Common myeloid progenitor, CD34-positive (primary cell): ENCODE measurements at regions not wholly inside any gene's neighbourhood (a gene's known extent, or its start where the extent isn't known, plus 50 kb on each side); places are given as distances from the start of the nearest gene placed in this dataset.

Experiments used
- CTCF ChIA-PET: fragments of 350-600 bp; sonication (Branson Sonifier 250); formaldehyde crosslinking; loops from one replicate; lab custom pipeline; 2021; ENCODE audit warnings: antibody characterized with exemption; lab: Charles Lee
- POLR2A ChIA-PET: fragments of 350-600 bp; sonication (Branson Sonifier 250); formaldehyde crosslinking; loops from one replicate; lab custom pipeline; 2021; ENCODE audit warnings: antibody characterized with exemption; lab: Charles Lee
- DNase-seq, 3 donors: peaks; one replicate each; pipeline versions ENCODE4 v3.0.0 to v3.0.0-alpha.2; 2013
- H3K27ac ChIP-seq, 2 experiments: 1 replicate in 1 of 2; 2 replicates in 1 of 2; pipeline ENCODE4 v1.7.0; 2013; ENCODE audit warnings: inconsistent platforms in 2 of 2, low read length in 2 of 2, mild to moderate bottlenecking in 2 of 2, low read depth in 1 of 2, moderate library complexity in 1 of 2; ENCODE audit not compliant: severe bottlenecking in 2 of 2, insufficient read depth in 1 of 2, poor library complexity in 1 of 2
- H3K27me3 ChIP-seq, 5 experiments: replicated peaks in 2 of 5; 1 replicate in 3 of 5; 2 replicates in 2 of 5; pipeline versions ENCODE4 v1.6.1 to v1.7.0; 2013; ENCODE audit warnings: low read length in 4 of 5, mild to moderate bottlenecking in 2 of 5, moderate library complexity in 2 of 5, inconsistent platforms in 1 of 5; ENCODE audit not compliant: insufficient read depth in 5 of 5, control insufficient read depth in 4 of 5
- H3K36me3 ChIP-seq, 4 experiments: 1 replicate in 2 of 4; 2 replicates in 2 of 4; pipeline versions ENCODE4 v1.6.1 to v1.7.0; 2013; ENCODE audit warnings: low read length in 3 of 4, control low read depth in 1 of 4, mild to moderate bottlenecking in 1 of 4; ENCODE audit not compliant: control insufficient read depth in 4 of 4, insufficient read depth in 4 of 4
- H3K4me1 ChIP-seq, 4 experiments: 1 replicate in 3 of 4; 2 replicates in 1 of 4; pipeline versions ENCODE4 v1.6.1 to v1.7.1; 2013; ENCODE audit warnings: low read length in 3 of 4, mild to moderate bottlenecking in 3 of 4, control low read depth in 1 of 4, inconsistent platforms in 1 of 4, moderate library complexity in 1 of 4; ENCODE audit not compliant: control insufficient read depth in 4 of 4, insufficient read depth in 4 of 4; ENCODE audit errors: control extremely low read depth in 1 of 4
- H3K4me3 ChIP-seq, 7 experiments: 1 replicate in 4 of 7; 2 replicates in 3 of 7; pipeline versions ENCODE4 v1.5.1 to v1.7.0; 2013; ENCODE audit warnings: mild to moderate bottlenecking in 7 of 7, low read length in 6 of 7, moderate library complexity in 6 of 7, inconsistent platforms in 2 of 7, low read depth in 2 of 7, control low read depth in 1 of 7; ENCODE audit not compliant: insufficient read depth in 4 of 7, control insufficient read depth in 1 of 7; ENCODE audit errors: extremely low read depth in 1 of 7
- H3K9me3 ChIP-seq, 5 experiments: 1 replicate in 4 of 5; 2 replicates in 1 of 5; pipeline versions ENCODE4 v1.6.1 to v1.7.1; 2013; ENCODE audit warnings: low read length in 4 of 5, mild to moderate bottlenecking in 2 of 5, inconsistent platforms in 1 of 5, low read depth in 1 of 5, moderate library complexity in 1 of 5; ENCODE audit not compliant: control insufficient read depth in 4 of 5, insufficient read depth in 2 of 5; ENCODE audit errors: control extremely low read depth in 1 of 5
- WGBS: methylation state at CpG from one replicate; pipeline ENCODE4 v1.1.5; 2013; ENCODE audit not compliant: insufficient coverage; 5-methylcytosine and 5-hydroxymethylcytosine counted together

DNA sequence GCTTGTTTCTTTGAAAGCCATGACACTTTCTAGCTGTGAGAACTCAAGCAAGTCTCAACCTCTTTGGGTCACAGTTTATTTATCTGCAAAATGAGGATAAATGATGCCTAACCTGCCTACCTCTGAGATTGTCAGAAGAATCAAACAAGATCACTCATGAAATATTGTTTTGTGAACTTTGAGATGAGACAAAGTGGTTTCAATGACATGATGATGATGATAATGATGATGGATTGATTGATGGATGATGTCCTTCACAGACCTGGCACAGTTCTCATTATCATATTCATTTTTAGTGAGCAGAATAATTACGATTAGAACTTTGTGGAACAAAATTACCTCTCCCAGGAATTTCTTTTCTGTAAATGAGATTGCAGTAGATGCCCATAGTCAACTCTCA is 129.2 kb downstream of the HHIPL2 start:
- Histone ChIP-seq H3K9me3 (no peaks in the 10 kb centered on the region), H3K27me3 (no peaks in the 10 kb centered on the region), H3K4me3 (no peak overlapping the region), H3K36me3 (no peaks in the 10 kb centered on the region), H3K4me1 (peaks cover 0 to 11% (median 3%) of the 10 kb centered on the region in 4 experiments), H3K27ac (no peak overlapping the region)
- ChIA-PET POLR2A (interaction anchor here (0.8 kb wide), 1 partner anchor 27 kb away, joined by 3 read pairs; no protein-coding TSS in a partner anchor), CTCF (interaction anchor here (1.7 kb wide), 1 partner anchor 36 kb away, joined by 4 read pairs; no protein-coding TSS in a partner anchor)
- WGBS = no CpG with 5 or more reads among the region's 1 CpG
- DNase-seq = no peak

DNA sequence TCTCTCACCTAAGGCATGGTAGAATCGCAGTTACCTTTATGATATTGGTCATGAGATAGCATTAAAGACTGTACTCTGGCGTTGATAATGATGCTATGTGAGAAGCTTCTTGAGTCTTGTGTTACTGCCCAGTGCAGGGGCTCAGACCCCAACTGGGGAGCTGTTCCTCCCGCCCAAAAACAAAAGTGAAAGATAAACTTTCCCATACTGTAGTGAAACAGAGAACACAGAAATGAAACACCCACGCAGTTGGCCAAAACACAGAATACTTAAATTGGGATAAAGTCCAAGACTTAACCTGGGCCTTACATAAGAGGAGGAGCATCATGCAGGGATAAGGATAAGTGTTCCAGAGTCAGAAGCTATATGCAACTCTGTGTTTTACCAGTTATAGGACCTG is 130.6 kb downstream of the HHIPL2 start:
- ChIA-PET POLR2A (no interaction called here), CTCF (no interaction called here)
- Histone ChIP-seq H3K36me3 (no peaks in the 10 kb centered on the region), H3K27me3 (no peaks in the 10 kb centered on the region), H3K27ac (no peak overlapping the region), H3K4me3 (no peak overlapping the region), H3K9me3 (no peaks in the 10 kb centered on the region), H3K4me1 (peaks cover 0 to 11% (median 3%) of the 10 kb centered on the region in 4 experiments)
- DNase-seq = no peak
- WGBS = 100% methylated on average over 1 of the region's 4 CpGs

DNA sequence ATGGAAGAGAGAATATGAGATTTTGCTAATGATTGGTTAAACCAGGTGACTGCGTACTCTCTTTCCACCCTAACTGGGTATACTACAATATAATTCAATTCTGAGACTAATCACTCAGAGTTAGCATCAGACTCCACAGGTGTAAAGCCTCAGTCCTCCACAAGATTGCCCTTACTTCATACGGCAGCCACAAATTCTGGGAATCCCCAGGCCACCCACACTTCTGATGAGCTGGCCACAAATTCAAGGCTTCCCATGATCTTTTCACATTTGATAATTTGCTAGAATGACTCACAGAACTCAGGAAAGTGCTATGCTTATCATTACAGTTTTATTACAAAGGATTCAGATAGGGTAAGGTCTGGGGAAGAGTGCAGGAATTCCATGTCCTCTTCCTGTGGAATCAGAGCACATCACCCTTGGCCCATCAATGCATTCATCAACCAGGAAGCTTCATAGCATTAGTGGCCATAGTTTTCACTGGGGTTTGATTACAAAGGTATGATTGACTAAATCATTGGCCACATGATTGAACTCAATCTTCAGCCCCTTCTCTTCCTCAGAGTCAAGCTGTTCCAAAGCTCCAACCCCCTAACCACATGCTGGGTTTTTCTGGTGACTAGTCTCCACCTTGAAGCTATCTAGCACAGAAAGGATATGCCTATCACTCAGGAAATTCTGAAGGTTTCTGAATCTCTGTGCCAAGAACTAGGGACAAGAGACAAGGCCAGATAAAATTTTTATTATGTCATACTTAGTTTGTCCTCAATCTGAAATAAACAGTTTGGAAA is 131.7 kb downstream of the HHIPL2 start:
- no peak overlapping the region for H3K27ac ChIP-seq
- H3K4me3 ChIP-seq = no peak overlapping the region
- CTCF ChIA-PET = no interaction called here
- WGBS = 100% methylated on average over 1 of the region's 2 CpGs
- H3K27me3 ChIP-seq = no peaks in the 10 kb centered on the region
- POLR2A ChIA-PET = no interaction called here
- no peak for DNase-seq
- H3K9me3 ChIP-seq = no peaks in the 10 kb centered on the region
- H3K36me3 ChIP-seq = no peaks in the 10 kb centered on the region
- H3K4me1 ChIP-seq = peaks cover 0 to 11% (median 3%) of the 10 kb centered on the region in 4 experiments

DNA sequence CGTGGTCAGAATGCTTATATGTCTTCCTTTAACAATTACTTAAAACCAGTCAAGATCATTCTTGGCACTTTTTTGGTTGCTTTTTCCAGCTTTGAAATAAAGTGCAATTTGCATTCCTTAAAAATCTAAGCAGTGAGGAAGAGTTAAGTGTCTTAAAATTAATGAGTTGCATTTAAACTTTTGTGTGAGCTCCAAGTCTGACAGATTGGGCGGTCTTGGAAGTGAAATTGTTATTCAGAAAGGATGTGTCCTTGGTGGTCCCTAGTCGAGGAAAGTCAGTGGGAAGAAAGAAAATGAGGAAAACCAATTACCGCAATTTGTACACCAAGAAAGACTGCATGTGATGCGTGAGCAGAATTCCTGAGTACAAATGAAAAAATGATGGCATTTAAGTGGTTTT is 132.5 kb downstream of the HHIPL2 start:
- no peak for DNase-seq
- Histone ChIP-seq H3K4me1 (peaks cover 0 to 4% (median 2%) of the 10 kb centered on the region in 4 experiments), H3K27ac (no peak overlapping the region), H3K4me3 (no peak overlapping the region), H3K36me3 (no peaks in the 10 kb centered on the region), H3K27me3 (no peaks in the 10 kb centered on the region), H3K9me3 (no peaks in the 10 kb centered on the region)
- 100% methylated on average over 4 of the region's 5 CpGs for WGBS
- CTCF ChIA-PET = no interaction called here
- POLR2A ChIA-PET = no interaction called here

DNA sequence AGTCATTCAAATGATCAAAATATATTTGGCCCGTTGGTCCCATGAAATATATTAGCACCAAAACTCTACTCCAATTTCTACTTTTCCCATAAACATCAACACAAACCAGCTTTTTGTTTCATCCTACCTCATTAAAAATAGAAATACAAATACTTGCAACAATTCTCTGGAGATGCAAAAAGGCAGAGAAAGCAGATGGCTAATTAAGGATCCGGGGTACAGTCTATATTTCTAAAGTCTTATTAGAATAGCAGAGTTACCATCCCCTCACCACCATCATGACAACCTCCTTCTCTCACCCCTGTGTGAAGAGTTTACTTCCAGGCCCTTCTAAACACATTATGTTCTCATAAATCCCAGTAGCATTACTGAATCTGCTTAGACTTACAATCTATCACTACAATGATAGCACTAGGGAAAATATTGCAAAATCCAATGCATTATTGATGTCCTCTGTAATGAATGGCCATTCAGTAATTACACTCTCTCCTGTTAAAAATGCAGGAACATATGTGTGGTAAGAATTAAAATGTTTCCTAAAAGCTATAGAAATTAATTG is 133.8 kb downstream of the HHIPL2 start:
- Histone ChIP-seq H3K27me3 (no peaks in the 10 kb centered on the region), H3K4me1 (no peaks in the 10 kb centered on the region), H3K36me3 (no peaks in the 10 kb centered on the region), H3K4me3 (no peak overlapping the region), H3K27ac (no peak overlapping the region), H3K9me3 (no peaks in the 10 kb centered on the region)
- WGBS = 100% methylated on average over 1 of the region's 2 CpGs
- DNase-seq = no peak
- POLR2A ChIA-PET = no interaction called here
- CTCF ChIA-PET = no interaction called here

DNA sequence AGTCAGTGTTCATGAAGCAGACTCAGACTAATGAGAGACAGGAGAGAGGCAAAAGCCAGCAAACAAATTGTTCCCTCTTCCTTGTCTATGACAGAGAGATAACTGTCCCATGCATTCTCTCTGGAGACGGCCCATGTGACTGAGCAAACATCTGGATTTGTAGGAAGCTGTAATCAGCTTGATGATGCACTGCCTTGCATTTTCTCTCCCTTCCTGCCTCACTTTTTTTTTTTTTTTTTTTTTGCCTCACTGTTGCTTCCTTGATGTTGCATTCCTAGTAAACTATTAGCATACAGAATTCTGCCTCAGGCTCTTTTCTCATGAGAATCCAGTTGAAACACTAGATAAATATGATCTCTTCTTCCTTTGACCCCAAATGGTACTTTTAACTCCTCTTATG is 134.5 kb downstream of the HHIPL2 start:
- Histone ChIP-seq H3K4me1 (no peaks in the 10 kb centered on the region), H3K9me3 (no peaks in the 10 kb centered on the region), H3K4me3 (no peak overlapping the region), H3K27ac (no peak overlapping the region), H3K27me3 (no peaks in the 10 kb centered on the region), H3K36me3 (no peaks in the 10 kb centered on the region)
- ChIA-PET POLR2A (no interaction called here), CTCF (no interaction called here)
- WGBS = no CpG with 5 or more reads among the region's 1 CpG
- no peak for DNase-seq

DNA sequence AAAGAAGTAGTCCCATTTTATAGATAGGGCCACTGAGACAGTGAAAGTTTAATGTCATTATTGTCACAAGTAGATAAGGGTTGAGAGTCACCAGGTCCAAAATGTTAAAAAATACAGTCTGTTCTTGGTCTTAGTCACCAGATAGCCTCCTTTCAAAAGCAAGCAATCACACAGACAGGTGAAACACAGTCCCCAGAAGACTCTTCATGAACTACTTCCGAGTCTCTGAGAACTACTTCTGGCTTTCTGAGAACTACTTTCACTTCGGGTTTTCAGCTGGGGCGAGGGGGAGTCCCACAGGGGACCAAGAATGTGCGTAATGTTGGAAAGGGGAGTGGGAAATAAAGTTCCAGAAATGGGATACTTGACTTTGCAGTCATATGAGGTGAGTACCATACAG is 143.2 kb downstream of the HHIPL2 start:
- Histone ChIP-seq H3K36me3 (no peaks in the 10 kb centered on the region), H3K27me3 (no peaks in the 10 kb centered on the region), H3K4me1 (no peaks in the 10 kb centered on the region), H3K27ac (no peak overlapping the region), H3K9me3 (no peaks in the 10 kb centered on the region), H3K4me3 (no peak overlapping the region)
- CTCF ChIA-PET = no interaction called here
- 100% methylated on average over 1 of the region's 4 CpGs for WGBS
- POLR2A ChIA-PET = no interaction called here
- DNase-seq = no peak
